ENCODE measurements at regions not wholly inside any gene's neighbourhood (a gene's known extent, or its start where the extent isn't known, plus 50 kb on each side); places are given as distances from the start of the nearest gene placed in this dataset. TPM values are rescaled to one million over a fixed set of nuclear protein-coding genes. Genes with fewer than 3 reads are reported as not detected.
"Not testable (repeated sequence)": the region's sequence is repeated elsewhere in the genome, so short reads cannot be mapped to it uniquely, and the experiment has no call there.

DNA sequence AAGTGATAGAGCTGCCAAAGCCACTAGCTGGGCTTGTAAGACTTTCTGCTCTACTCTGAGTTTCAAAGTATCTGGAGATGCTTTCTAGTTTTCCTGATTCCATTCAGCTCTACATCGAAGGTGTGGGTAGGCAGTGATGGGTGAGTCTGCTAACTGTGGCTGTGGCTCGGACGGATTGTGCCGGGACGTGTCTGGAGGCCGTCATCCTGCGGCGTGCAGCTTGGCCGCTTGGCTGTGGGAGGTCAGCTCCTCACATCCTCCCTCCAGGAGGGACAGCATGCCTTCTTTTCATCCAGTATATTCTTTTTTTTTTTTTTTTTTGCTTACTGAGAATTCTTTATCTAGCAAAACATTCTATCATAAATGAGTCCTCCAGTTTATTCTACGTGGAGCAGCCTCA is 77.9 kb upstream of the AADAT start:
- TF ChIP-seq, protein P1, sequence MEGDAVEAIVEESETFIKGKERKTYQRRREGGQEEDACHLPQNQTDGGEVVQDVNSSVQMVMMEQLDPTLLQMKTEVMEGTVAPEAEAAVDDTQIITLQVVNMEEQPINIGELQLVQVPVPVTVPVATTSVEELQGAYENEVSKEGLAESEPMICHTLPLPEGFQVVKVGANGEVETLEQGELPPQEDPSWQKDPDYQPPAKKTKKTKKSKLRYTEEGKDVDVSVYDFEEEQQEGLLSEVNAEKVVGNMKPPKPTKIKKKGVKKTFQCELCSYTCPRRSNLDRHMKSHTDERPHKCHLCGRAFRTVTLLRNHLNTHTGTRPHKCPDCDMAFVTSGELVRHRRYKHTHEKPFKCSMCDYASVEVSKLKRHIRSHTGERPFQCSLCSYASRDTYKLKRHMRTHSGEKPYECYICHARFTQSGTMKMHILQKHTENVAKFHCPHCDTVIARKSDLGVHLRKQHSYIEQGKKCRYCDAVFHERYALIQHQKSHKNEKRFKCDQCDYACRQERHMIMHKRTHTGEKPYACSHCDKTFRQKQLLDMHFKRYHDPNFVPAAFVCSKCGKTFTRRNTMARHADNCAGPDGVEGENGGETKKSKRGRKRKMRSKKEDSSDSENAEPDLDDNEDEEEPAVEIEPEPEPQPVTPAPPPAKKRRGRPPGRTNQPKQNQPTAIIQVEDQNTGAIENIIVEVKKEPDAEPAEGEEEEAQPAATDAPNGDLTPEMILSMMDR (IDR thresholded peaks at IDR 0.05) = no peak
- Histone ChIP-seq H3K9me3 (no peaks in the 10 kb centered on the region), H3K4me3 (no peak overlapping the region), H3K27me3 (no peaks in the 10 kb centered on the region), H3K36me3 (no peaks in the 10 kb centered on the region), H3K27ac (no peak overlapping the region), H3K4me1 (no peaks in the 10 kb centered on the region)
- ATAC-seq (no peak), DNase-seq (no peak)
- intact Hi-C loops (cut with DNase I) = no loop called here

DNA sequence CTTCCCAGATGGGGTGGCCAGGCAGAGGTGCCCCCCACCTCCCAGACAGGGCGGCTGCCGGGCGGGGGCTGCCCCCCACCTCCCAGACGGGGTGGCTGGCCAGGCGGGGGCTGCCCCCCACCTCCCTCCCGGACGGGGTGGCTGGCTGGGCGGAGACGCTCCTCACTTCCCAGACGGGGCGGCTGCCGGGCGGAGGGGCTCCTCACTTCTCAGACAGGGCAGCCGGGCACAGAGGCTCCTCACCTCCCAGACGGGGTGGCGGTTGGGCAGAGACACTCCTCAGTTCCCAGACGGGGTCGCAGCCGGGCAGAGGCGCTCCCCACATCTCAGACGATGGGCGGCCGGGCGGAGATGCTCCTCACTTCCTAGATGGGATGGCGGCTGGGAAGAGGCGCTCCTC is 76.4 kb upstream of the AADAT start:
- intact Hi-C loops (cut with DNase I); H3K9me3 ChIP-seq; H3K27me3 ChIP-seq; H3K4me3 ChIP-seq; H3K4me1 ChIP-seq; DNase-seq; H3K36me3 ChIP-seq; ATAC-seq; H3K27ac ChIP-seq: not testable (repeated sequence)

DNA sequence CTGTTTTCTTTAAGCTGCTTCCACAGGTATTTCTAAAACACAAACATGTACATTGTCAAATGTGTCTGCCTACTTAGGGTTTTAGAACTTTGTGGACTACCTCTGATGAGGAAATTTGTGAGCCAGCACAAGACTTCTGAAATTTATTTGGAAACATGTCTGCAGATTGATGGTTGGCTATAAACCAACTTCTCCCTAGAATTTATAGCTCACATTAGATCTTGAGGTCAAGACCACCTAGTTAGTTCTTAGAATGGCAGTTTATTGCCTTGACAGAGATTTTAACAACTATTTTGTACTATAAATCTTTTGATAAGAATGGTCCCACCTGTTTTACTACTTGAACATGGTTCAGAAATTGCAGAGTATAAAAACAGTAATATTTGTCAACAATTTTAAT is 72.7 kb upstream of the AADAT start:
- H3K27ac ChIP-seq = no peak overlapping the region
- H3K4me1 ChIP-seq = no peaks in the 10 kb centered on the region
- no peak overlapping the region for H3K4me3 ChIP-seq
- ATAC-seq (no peak), DNase-seq (no peak)
- H3K9me3 ChIP-seq = no peaks in the 10 kb centered on the region
- no peaks in the 10 kb centered on the region for H3K36me3 ChIP-seq
- no peaks in the 10 kb centered on the region for H3K27me3 ChIP-seq
- TF ChIP-seq, protein P1 (IDR thresholded peaks at IDR 0.05) = no peak
- intact Hi-C loops (cut with DNase I) = no loop called here

DNA sequence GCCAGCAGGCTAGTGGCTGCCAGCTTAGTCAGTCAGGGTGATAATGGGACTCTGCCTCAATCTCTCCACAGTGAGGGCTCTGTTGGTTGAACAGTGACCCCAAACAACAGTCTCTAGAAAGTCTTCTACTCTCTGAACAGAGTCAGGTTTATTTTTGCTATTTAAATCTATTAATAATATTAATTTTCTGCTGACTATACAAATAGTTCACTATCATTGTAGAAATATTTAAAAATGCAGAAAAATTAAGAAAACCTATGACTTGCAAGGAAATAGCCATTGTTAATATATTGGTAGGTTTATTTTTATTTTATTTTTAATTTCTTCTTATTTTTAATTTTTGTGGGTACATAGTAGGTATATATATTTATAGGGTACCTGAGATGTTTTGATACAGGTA is 67.9 kb upstream of the AADAT start:
- no peak overlapping the region for H3K4me3 ChIP-seq
- no peaks in the 10 kb centered on the region for H3K36me3 ChIP-seq
- intact Hi-C loops (cut with DNase I) = no loop called here
- H3K27ac ChIP-seq = no peak overlapping the region
- no peaks in the 10 kb centered on the region for H3K4me1 ChIP-seq
- H3K27me3 ChIP-seq = no peaks in the 10 kb centered on the region
- DNase-seq (no peak), ATAC-seq (no peak)
- TF ChIP-seq, protein P1 (IDR thresholded peaks at IDR 0.05) = no peak
- H3K9me3 ChIP-seq = no peaks in the 10 kb centered on the region

DNA sequence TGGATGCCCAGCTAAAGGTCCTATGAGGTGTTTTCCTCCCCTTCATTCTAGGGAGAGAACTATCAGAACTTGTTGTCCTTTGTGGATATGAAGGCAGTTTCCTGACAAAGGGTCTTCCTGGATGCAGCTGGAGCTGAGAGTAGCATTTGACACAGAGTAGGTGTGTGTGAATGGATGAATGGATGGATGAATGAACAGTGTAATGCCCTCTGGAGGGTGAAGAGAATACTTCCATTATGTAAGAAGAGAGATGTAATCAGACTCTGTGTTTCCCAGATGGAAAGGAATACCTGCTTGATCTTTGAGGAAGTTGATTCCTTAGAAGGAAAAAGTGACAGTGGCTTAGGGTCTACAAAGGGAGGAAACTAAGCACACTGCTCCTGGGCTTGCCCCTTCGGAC is 55.4 kb upstream of the AADAT start:
- ATAC-seq (no peak), DNase-seq (no peak)
- intact Hi-C loops (cut with DNase I) = no loop called here
- H3K4me3 ChIP-seq = no peak overlapping the region
- TF ChIP-seq, protein P1 (IDR thresholded peaks at IDR 0.05) = no peak
- no peaks in the 10 kb centered on the region for H3K27me3 ChIP-seq
- H3K9me3 ChIP-seq = no peaks in the 10 kb centered on the region
- no peaks in the 10 kb centered on the region for H3K36me3 ChIP-seq
- H3K27ac ChIP-seq = no peak overlapping the region
- H3K4me1 ChIP-seq = no peaks in the 10 kb centered on the region

DNA sequence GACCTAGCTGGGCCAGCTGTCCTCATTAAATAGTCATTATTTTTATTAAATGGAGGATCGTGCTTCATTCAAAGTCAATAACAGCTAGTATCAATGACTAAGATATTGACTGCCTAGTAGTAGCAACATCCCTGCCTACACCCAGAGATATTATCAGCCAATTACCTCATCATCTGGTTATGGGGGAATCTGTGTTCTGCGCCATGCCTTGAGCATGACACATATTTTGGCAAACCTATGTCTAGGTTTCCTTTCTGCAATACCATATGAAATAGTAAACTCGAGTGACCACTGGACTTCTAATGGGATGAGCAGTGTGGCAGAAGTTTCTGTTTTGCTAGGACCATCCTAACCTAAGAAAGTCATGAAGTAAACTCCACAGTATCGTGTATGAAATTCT is 50.0 kb upstream of the AADAT start:
- DNase-seq (no peak), ATAC-seq (no peak)
- H3K27me3 ChIP-seq = no peaks in the 10 kb centered on the region
- TF ChIP-seq, protein P1 (IDR thresholded peaks at IDR 0.05) = no peak
- no peaks in the 10 kb centered on the region for H3K4me1 ChIP-seq
- intact Hi-C loops (cut with DNase I) = no loop called here
- no peaks in the 10 kb centered on the region for H3K9me3 ChIP-seq
- H3K27ac ChIP-seq = no peak overlapping the region
- no peak overlapping the region for H3K4me3 ChIP-seq
- no peaks in the 10 kb centered on the region for H3K36me3 ChIP-seq

Small RNA genes lying in the stretch of these regions (microRNA-seq; reads per million reads assigned to microRNA genes)
- gene MIR6082 (ENCODE audit: borderline microRNAs expressed) = not detected
